Astrocyte (in vitro differentiated cells and primary cell): ENCODE measurements at regions not wholly inside any gene's neighbourhood (a gene's known extent, or its start where the extent isn't known, plus 50 kb on each side); places are given as distances from the start of the nearest gene placed in this dataset.
"Not testable (repeated sequence)": the region's sequence is repeated elsewhere in the genome, so short reads cannot be mapped to it uniquely, and the experiment has no call there.

Source experiments
- DNase-seq: peaks from one replicate; pipeline ENCODE4 v3.0.0-alpha.2; 2010; ENCODE audit warnings: low read depth
- FAIRE-seq: peaks from 2 replicates; lab custom pipeline; 2011; peaks lifted over from hg19 to GRCh38; lab: Jason Lieb, UNC
- H2AFZ ChIP-seq: 2 replicates; pipeline ENCODE4 v1.6.0; 2012; ENCODE audit warnings: low read depth, low read length, inconsistent platforms
- H3K27ac ChIP-seq: 2 replicates; pipeline ENCODE4 v1.5.1; 2011; ENCODE audit warnings: low read depth, low read length, inconsistent platforms
- H3K27me3 ChIP-seq: 2 replicates; pipeline ENCODE4 v1.6.0; 2011; ENCODE audit warnings: low read length, inconsistent platforms; ENCODE audit not compliant: insufficient read depth
- H3K36me3 ChIP-seq: 2 replicates; pipeline ENCODE4 v1.5.1; 2011; ENCODE audit warnings: low read length, inconsistent platforms; ENCODE audit not compliant: insufficient read depth
- H3K4me1 ChIP-seq: 2 replicates; pipeline ENCODE4 v1.5.1; 2011; ENCODE audit warnings: low read length, inconsistent platforms; ENCODE audit not compliant: insufficient read depth
- H3K4me2 ChIP-seq: 2 replicates; pipeline ENCODE4 v1.6.0; 2012; ENCODE audit warnings: low read length, inconsistent platforms
- H3K4me3 ChIP-seq: 2 replicates; pipeline ENCODE4 v1.5.1; 2011; ENCODE audit warnings: low read depth, mild to moderate bottlenecking, low read length, inconsistent platforms; ENCODE audit not compliant: insufficient read depth
- H3K79me2 ChIP-seq: 2 replicates; pipeline ENCODE4 v1.6.0; 2012; ENCODE audit warnings: mild to moderate bottlenecking, low read length, inconsistent platforms; ENCODE audit not compliant: insufficient read depth
- H3K9ac ChIP-seq: 2 replicates; pipeline ENCODE4 v1.6.0; 2012; ENCODE audit warnings: mild to moderate bottlenecking, low read length, inconsistent platforms
- H3K9me3 ChIP-seq: 2 replicates; pipeline ENCODE4 v1.5.1; 2012; ENCODE audit warnings: low read depth, mild to moderate bottlenecking, low read length, inconsistent platforms; ENCODE audit not compliant: insufficient read depth
- H4K20me1 ChIP-seq: 2 replicates; pipeline ENCODE4 v1.6.0; 2012; ENCODE audit warnings: low read length, inconsistent platforms; ENCODE audit not compliant: insufficient read depth
- H3K27ac Mint-ChIP-seq: one replicate; pipeline ENCODE4 v1.8.0; 2021; ENCODE audit warnings: mild to moderate bottlenecking, mixed read lengths; ENCODE audit not compliant: unreplicated experiment
- H3K27me3 Mint-ChIP-seq: one replicate; pipeline ENCODE4 v1.8.0; 2021; ENCODE audit warnings: low read depth, mixed read lengths; ENCODE audit not compliant: unreplicated experiment
- H3K36me3 Mint-ChIP-seq: one replicate; pipeline ENCODE4 v1.8.0; 2021; ENCODE audit warnings: low read depth, mixed read lengths; ENCODE audit not compliant: unreplicated experiment
- H3K4me1 Mint-ChIP-seq: one replicate; pipeline ENCODE4 v1.8.0; 2021; ENCODE audit warnings: low read depth, mixed read lengths; ENCODE audit not compliant: unreplicated experiment
- H3K4me3 Mint-ChIP-seq: one replicate; pipeline ENCODE4 v1.8.0; 2021; ENCODE audit warnings: mild to moderate bottlenecking, moderate library complexity, mixed read lengths; ENCODE audit not compliant: unreplicated experiment
- H3K9me3 Mint-ChIP-seq: one replicate; pipeline ENCODE4 v1.8.0; 2021; ENCODE audit warnings: mild to moderate bottlenecking, mixed read lengths; ENCODE audit not compliant: unreplicated experiment
- EZH2 ChIP-seq: IDR thresholded peaks from 2 replicates; pipeline ENCODE4 v1.6.1; 2012; ENCODE audit warnings: mild to moderate bottlenecking, low read length, inconsistent platforms; ENCODE audit not compliant: insufficient read depth
- TF ChIP-seq, protein P1 (sequence below): IDR thresholded peaks from 2 replicates; pipeline ENCODE4 v1.5.1; 2011; ENCODE audit warnings: low read depth, mild to moderate bottlenecking, inconsistent platforms, low read length, moderate library complexity; ENCODE audit not compliant: insufficient read depth

DNA sequence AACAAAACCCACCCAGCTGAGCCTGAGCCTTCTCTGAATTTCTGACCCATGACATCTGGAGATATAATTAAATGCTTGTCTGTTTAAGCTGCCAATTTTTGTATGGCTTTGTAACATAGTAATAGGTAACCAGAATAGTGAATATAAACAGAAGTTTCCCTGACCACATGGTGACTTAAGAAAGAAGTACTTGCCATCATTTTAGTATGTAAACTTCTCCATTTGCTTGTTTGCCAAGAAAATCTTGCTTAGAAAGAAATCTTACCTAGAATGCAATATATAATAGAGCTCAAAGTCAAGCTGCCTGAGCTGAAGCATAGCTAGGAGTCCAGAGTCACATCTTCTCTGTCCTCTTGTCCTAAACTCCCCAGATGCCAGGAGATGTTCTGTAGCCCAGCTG lies 117.0 kb downstream of the PCSK1 start:
- H3K9ac ChIP-seq, result no peak overlapping the region
- no peaks in the 10 kb centered on the region for H3K36me3 Mint-ChIP-seq
- TF ChIP-seq, protein P1, sequence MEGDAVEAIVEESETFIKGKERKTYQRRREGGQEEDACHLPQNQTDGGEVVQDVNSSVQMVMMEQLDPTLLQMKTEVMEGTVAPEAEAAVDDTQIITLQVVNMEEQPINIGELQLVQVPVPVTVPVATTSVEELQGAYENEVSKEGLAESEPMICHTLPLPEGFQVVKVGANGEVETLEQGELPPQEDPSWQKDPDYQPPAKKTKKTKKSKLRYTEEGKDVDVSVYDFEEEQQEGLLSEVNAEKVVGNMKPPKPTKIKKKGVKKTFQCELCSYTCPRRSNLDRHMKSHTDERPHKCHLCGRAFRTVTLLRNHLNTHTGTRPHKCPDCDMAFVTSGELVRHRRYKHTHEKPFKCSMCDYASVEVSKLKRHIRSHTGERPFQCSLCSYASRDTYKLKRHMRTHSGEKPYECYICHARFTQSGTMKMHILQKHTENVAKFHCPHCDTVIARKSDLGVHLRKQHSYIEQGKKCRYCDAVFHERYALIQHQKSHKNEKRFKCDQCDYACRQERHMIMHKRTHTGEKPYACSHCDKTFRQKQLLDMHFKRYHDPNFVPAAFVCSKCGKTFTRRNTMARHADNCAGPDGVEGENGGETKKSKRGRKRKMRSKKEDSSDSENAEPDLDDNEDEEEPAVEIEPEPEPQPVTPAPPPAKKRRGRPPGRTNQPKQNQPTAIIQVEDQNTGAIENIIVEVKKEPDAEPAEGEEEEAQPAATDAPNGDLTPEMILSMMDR, result no peak
- no peak for TF ChIP-seq EZH2

DNA sequence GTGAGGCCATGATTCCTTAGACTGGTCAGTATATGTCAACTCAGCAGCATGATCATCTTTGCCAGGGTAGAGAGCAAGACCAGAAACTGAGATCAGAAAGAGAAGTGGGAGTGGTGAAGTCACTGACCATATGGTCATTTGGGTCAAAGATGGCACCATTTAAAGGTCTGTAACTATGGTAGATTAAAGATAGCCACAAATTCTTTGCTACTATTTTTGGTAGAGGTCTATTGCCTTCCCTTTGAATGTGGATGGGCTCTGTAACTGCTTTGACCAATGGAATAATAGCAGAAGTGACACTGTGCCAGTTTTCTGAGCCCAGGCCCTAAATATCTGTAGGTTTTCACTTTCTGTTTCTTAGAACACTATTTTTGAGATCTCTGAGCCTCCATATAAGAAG lies 117.6 kb downstream of the PCSK1 start:
- FAIRE-seq (no peak), DNase-seq (no peak)
- no peak overlapping the region for H3K27ac ChIP-seq
- H2AFZ ChIP-seq, result no peak overlapping the region
- H3K27me3 ChIP-seq, result no peaks in the 10 kb centered on the region
- Mint-ChIP-seq H3K36me3 (no peaks in the 10 kb centered on the region), H3K27ac (no peak overlapping the region), H3K9me3 (peaks cover 6% of the 10 kb centered on the region), H3K27me3 (no peaks in the 10 kb centered on the region), H3K4me3 (no peak overlapping the region), H3K4me1 (peaks cover 16% of the 10 kb centered on the region)
- no peaks in the 10 kb centered on the region for H3K79me2 ChIP-seq
- no peak overlapping the region for H3K9ac ChIP-seq
- H4K20me1 ChIP-seq, result no peaks in the 10 kb centered on the region
- H3K9me3 ChIP-seq, result no peaks in the 10 kb centered on the region
- H3K4me2 ChIP-seq, result no peak overlapping the region
- no peaks in the 10 kb centered on the region for H3K4me1 ChIP-seq
- no peaks in the 10 kb centered on the region for H3K36me3 ChIP-seq
- H3K4me3 ChIP-seq, result no peak overlapping the region
- TF ChIP-seq EZH2, result no peak

More for the DNA sequence above, 117.0 kb downstream of the PCSK1 start:
- Histone ChIP-seq H3K4me3 (no peak overlapping the region), H3K9me3 (no peaks in the 10 kb centered on the region), H2AFZ (no peak overlapping the region), H3K79me2 (no peaks in the 10 kb centered on the region), H3K4me1 (no peaks in the 10 kb centered on the region), H3K27ac (no peak overlapping the region), H4K20me1 (no peaks in the 10 kb centered on the region), H3K27me3 (no peaks in the 10 kb centered on the region), H3K36me3 (no peaks in the 10 kb centered on the region), H3K4me2 (no peak overlapping the region)
- peaks cover 3% of the 10 kb centered on the region for H3K9me3 Mint-ChIP-seq
- H3K4me3 Mint-ChIP-seq, result no peak overlapping the region
- DNase-seq, result no peak
- H3K27me3 Mint-ChIP-seq, result no peaks in the 10 kb centered on the region
- no peak for FAIRE-seq
- H3K4me1 Mint-ChIP-seq, result peaks cover 21% of the 10 kb centered on the region
- no peak overlapping the region for H3K27ac Mint-ChIP-seq

DNA sequence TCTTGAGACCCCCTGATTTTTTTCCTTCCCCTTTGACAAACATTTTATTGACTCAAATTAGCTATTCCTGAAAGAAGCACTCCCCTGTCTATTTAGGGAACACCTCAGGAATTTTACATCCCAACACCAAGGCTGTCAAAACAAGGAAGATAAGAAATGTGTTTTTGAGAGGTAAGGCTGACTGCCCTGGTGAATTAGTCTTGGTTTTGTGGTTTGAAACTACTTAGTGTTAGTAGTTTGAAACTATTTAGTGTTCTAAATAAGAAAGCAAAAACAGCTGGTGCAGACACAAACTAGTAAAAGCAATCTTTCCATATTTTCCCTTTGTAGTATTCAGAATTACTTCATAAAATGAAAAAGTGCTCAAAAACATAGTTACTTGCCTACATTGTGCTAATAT lies 120.7 kb downstream of the PCSK1 start:
- no peak overlapping the region for H3K4me3 Mint-ChIP-seq
- no peak overlapping the region for H3K9ac ChIP-seq
- H2AFZ ChIP-seq, result no peak overlapping the region
- no peak overlapping the region for H3K27ac Mint-ChIP-seq
- no peaks in the 10 kb centered on the region for H3K9me3 ChIP-seq
- H3K36me3 ChIP-seq, result no peaks in the 10 kb centered on the region
- H3K36me3 Mint-ChIP-seq, result no peaks in the 10 kb centered on the region
- H3K27me3 Mint-ChIP-seq, result no peaks in the 10 kb centered on the region
- no peaks in the 10 kb centered on the region for H3K27me3 ChIP-seq
- H3K9me3 Mint-ChIP-seq, result peaks cover 21% of the 10 kb centered on the region
- no peak overlapping the region for H3K4me2 ChIP-seq
- H3K79me2 ChIP-seq, result no peaks in the 10 kb centered on the region
- H3K27ac ChIP-seq, result no peak overlapping the region
- peak; percentile 58 for DNase-seq
- no peak overlapping the region for H3K4me3 ChIP-seq
- TF ChIP-seq, protein P1, result no peak
- no peak for TF ChIP-seq EZH2
- H3K4me1 ChIP-seq, result no peaks in the 10 kb centered on the region
- H4K20me1 ChIP-seq, result no peaks in the 10 kb centered on the region
- H3K4me1 Mint-ChIP-seq, result peaks cover 12% of the 10 kb centered on the region
- peak; percentile 13 for FAIRE-seq

DNA sequence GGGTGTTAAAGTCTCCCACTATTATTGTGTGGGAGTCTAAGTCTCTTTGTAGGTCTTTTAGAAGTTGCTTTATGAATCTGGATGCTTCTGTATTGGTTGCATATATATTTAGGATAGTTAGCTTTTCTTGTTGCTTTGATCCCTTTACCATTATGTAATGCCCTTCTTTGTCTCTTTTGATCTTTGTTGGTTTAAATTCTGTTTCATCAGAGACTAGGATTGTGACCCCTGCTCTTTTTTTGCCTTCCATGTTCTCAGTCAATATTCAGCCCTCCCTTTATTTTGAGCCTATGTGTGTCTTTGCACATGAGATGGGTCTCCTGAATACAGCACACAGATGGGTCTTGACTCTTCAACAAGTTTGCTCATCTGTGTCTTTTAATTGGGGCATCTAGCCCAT lies 126.0 kb downstream of the PCSK1 start:
- not testable (repeated sequence) for H3K36me3 ChIP-seq, H3K27me3 ChIP-seq, H3K9me3 ChIP-seq, H3K27ac Mint-ChIP-seq, H3K27me3 Mint-ChIP-seq, H2AFZ ChIP-seq, H3K36me3 Mint-ChIP-seq, H4K20me1 ChIP-seq, H3K79me2 ChIP-seq, H3K27ac ChIP-seq, DNase-seq, H3K4me1 ChIP-seq, FAIRE-seq, H3K4me3 Mint-ChIP-seq, H3K4me1 Mint-ChIP-seq, H3K4me3 ChIP-seq, H3K4me2 ChIP-seq, H3K9ac ChIP-seq
- H3K9me3 Mint-ChIP-seq, result peaks cover 41% of the 10 kb centered on the region
